NCI-H146 treated with DMSO at 0.1 percent for 48 hours (cell line): ENCODE measurements at regions not wholly inside any gene's neighbourhood (a gene's known extent, or its start where the extent isn't known, plus 50 kb on each side); places are given as distances from the start of the nearest gene placed in this dataset.
"Not testable (repeated sequence)": the region's sequence is repeated elsewhere in the genome, so short reads cannot be mapped to it uniquely, and the experiment has no call there.

Experiments used
- DNase-seq: peaks from one replicate; lab custom pipeline; 2025; ENCODE audit not compliant: unreplicated experiment; lab: John Stamatoyannopoulos, UW

DNA sequence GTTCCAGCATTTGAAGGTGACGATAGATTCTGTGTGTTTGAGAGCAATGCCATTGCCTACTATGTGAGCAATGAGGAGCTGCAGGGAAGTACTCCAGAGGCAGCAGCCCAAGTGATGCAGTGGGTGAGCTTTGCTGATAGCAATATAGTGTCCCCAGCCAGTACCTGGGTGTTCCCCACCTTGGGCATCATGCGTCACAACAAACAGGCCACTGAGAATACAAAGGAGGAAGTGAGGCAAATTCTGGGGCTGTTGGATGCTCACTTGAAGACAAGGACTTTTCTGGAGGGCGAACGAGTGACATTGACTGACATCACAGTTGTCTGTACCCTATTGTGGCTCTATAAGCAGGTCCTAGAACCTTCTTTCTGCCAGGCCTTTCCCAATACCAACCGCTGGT is 142.0 kb downstream of the PLS3 start:
- no peak for DNase-seq

- no peak for DNase-seq
Measured at GRCh38 chrX:115709039-115709438, 148.1 kb downstream of the PLS3 start.

- DNase-seq = no peak
Measured at GRCh38 chrX:115712484-115712883, 151.5 kb downstream of the PLS3 start.

- peak; percentile 59 for DNase-seq
Measured at GRCh38 chrX:115713460-115713859, 152.5 kb downstream of the PLS3 start.

DNA sequence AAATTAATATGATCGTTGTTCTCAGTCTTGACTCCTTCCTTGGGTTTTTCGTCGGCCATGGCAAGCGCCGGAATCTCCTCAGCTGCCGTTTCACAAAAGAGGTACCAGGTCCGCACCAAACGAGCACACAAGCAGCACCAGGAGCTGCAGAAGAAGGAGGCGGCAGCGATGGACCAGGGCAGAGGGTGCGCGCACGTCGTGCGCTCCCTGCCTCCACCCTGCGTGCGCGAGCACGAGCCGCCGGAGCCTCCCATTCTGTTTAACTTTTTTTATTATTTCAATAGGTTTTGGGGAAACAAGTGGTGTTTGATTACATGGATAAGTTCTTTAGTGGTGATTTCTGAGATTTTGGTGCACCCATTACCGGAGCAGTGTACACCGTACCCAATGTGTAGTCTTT is 158.2 kb downstream of the PLS3 start:
- DNase-seq = no peak

DNA sequence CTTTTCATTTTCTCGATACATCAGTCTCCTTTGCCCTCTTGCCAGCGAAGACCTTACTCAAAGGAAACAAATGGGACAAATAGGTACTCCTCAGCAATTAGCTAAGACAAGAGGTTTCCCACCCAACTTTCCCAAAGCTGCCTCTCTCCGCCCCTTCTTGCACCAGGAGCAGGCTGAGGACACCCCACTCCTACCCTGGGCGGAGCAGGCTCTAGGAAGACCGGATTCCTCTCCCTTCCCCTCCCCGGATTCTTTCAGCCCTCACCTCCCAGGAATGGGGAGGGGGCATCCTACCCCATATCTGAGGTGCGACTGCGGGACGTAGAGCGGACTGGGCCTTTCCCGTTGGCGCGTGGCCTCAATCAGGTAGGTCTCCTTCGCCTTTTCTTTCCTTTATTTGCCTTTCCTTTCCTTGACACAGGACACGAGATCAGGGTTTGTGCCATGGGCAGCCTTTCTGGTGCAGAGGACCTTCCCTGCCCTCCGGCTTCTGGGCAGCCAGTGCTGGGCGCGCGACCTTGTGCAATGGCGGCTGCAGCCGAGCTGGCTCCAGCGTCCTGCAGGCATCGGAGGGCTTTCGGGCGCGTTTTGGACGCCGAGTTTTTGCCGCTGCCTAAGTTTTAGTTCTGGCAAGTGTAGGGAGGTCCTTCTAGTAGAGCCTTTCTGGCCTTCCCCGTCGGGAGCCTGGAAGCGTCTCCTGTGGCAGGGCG is 161.9 kb downstream of the PLS3 start:
- DNase-seq = not testable (repeated sequence)

DNA sequence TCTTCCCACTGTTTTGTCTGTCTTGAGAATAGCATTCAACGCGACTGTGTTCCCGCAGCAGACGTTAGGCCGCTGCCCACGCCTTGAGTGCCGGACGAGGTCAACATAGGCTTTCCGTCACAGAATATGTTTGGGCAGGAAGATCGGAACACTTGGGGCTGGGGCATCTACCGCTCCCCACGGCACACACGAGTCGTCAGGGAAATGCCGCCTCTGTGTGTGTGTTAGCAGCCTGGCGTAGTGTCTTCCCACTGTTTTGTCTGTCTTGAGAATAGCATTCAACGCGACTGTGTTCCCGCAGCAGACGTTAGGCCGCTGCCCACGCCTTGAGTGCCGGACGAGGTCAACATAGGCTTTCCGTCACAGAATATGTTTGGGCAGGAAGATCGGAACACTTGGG is 164.4 kb downstream of the PLS3 start:
- DNase-seq = not testable (repeated sequence)

DNA sequence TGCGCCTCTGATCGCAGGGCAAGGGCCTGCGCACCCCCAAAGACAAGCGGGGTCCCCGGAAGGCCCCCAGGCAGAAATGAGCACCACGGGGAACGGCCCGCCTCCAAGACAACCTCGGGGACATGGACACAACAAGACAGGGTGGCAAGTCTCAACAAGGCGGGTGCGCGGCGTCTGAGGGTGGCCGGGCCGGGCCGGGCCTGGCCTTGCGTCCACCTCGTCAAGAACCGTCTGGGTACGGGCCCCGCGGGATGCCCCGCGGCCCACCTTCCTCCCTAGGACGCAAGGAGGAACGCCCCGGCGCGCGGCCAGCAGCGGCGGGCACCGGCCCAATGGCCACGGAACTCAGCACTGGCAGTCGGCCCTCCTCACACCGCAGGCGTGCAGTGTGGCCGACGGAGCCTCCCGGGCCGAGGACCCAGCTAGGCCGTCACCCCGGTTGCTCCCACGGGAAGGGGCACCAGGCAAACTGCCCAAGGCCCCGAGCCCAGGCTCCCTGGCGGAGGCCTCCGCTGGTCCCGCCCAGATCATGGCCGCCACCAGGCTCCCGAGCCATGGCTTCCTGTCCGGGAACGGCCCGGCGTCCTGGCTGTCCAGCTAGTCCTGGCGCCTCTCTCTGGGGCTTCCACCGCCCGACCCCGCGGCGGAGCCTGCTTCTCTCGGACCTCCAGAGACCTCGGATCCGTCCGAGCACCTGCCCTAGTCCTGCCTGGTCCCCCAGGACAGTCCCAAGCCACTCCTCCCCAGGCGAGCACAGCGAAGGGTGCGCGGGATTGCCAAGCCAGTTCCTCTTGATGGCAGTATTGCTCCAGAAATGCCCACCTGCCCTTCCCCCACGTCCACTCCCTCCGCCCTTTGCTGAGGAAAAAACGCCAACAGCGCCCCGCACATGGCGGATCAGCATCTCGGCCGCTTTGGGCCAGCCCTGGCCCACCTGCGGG is 167.1 kb downstream of the PLS3 start:
- not testable (repeated sequence) for DNase-seq

- not testable (repeated sequence) for DNase-seq
Measured at GRCh38 chrX:115732530-115732929, 171.6 kb downstream of the PLS3 start.

GRCh38 chrX:115735269-115735668 is 174.3 kb downstream of the PLS3 start:
- DNase-seq = not testable (repeated sequence)
